ENCODE measurements at regions not wholly inside any gene's neighbourhood (a gene's known extent, or its start where the extent isn't known, plus 50 kb on each side); places are given as distances from the start of the nearest gene placed in this dataset.

DNA sequence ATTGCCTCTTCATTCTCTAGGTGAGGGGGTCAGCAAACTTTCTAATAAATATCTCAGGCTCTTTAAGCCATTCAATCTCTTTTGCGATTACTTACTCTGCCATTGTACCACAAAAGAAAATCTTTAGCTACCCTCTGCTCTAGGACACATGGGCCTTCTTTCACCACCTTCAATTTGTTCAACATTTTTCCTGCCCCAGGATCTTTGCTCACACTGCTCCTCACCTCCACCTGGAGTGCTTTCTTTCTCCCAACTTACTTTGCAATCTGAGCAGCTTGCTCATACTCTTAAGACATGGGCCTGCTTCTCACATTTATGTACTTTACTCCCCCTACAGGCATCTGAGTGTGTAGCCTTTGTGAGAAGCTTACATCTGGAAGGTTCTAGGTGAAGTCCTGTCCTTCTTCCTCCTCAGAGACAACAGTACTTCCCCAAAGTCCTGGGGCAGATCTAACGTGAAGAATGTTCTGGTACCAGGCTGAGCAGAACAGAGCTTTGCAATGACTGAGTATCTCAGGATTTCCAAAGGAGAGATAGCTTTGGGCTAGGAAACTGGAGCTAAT lies 55.0 kb upstream of the PRDM5 start:
- H3K27me3 ChIP-seq (ENCODE audit: control insufficient read depth, insufficient read depth, low read length) = no peaks in the 10 kb centered on the region; the same call in 1 of the 2 replicates
- peak; percentile 79 for TF ChIP-seq CTCF (IDR thresholded peaks at IDR 0.05; ENCODE audit: insufficient read depth, low read depth, low read length)
- ChIA-PET CTCF (interaction anchor here (0.6 to 2.8 kb wide), 24 partner anchors 10 to 900 kb away, joined by 3 to 22 read pairs (median 3); no protein-coding TSS in a partner anchor), POLR2A (no interaction called here)
- H3K4me3 ChIP-seq (ENCODE audit: low read depth, low read length) = no peak overlapping the region
- DNase-seq (ENCODE audit: low read depth) = peak; percentile 7
- no peaks in the 10 kb centered on the region for H3K36me3 ChIP-seq (ENCODE audit: control insufficient read depth, insufficient read depth, low read length)

GRCh38 chr4:120973207-120973606 lies 50.7 kb upstream of the PRDM5 start:
- ChIA-PET POLR2A (no interaction called here), CTCF (interaction anchor here (1.0 kb wide), 1 partner anchor 256 kb away, joined by 3 read pairs; no protein-coding TSS in a partner anchor)
- no peaks in the 10 kb centered on the region for H3K36me3 ChIP-seq (ENCODE audit: control insufficient read depth, insufficient read depth, low read length)
- TF ChIP-seq CTCF (IDR thresholded peaks at IDR 0.05; ENCODE audit: insufficient read depth, low read depth, low read length) = no peak
- H3K27me3 ChIP-seq (ENCODE audit: control insufficient read depth, insufficient read depth, low read length) = no peaks in the 10 kb centered on the region
- no peak overlapping the region for H3K4me3 ChIP-seq (ENCODE audit: low read depth, low read length)
- no peak for DNase-seq (ENCODE audit: low read depth)
